ENCODE measurements at regions not wholly inside any gene's neighbourhood (a gene's known extent, or its start where the extent isn't known, plus 50 kb on each side); places are given as distances from the start of the nearest gene placed in this dataset.
"Not testable (repeated sequence)": the region's sequence is repeated elsewhere in the genome, so short reads cannot be mapped to it uniquely, and the experiment has no call there.

DNA sequence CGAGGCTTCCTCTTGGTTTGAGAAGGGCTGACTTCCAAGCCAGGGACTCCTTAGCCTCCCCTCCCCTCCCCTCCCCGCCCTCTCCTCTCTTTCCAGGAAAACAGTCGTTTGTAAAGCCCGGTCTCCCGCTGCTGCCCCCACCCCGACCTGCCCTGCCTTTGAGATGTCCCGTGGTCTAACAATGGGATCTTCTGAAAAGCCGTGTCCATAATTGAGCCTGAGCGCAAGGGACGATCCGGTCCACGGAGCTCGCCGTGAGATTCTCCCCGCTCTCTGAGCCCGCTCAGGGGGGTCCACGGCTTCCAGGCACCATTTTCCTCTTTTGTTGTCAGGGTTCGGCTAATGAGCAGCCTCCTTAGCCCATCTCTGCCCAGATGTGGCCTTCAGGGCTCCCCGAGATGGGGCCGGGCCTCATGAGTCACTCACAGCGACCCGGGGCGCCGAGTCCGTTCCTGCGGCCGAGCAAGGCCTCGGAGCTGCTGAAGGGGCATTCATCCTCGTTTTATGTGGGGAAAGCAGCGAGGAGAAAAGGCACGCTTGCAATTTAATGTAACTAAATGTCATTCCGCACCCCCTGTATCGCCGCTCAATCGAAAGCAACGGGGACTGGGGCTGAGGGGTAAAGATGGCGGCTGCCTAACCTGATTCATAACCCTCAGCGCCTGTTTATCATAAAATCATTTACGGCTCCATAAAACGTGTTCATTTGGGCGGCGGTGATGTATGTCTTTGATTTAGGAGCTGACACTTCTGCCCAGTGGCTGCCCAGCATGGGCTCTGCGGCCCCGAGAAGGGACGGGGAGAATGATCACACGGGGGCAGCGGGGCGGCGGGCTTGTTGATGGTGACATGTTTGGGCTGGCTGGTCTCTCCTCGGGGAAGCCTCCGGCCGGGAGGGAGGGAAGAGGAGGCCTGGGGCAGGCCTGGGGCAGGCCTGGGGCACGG lies 232.6 kb upstream of the C1orf174 start:
- no peak overlapping the region for H3K9ac ChIP-seq (ENCODE audit: low read length)
- H3K27me3 ChIP-seq (ENCODE audit: control insufficient read depth, insufficient read depth, low read length) = no peaks in the 10 kb centered on the region; the same call in 1 of the 2 replicates
- peaks cover 6% of the 10 kb centered on the region; the same call in 1 of the 2 replicates for H3K9me3 ChIP-seq (ENCODE audit: control insufficient read depth, insufficient read depth, low read depth, low read length)
- H3K4me3 ChIP-seq (ENCODE audit: low read depth, low read length) = peak overlapping the region; percentile 37; the same call in 1 of the 2 replicates
- peaks cover 3% of the 10 kb centered on the region; the same call in 1 of the 2 replicates for H3K4me1 ChIP-seq (ENCODE audit: control insufficient read depth, insufficient read depth, low read length)
- no peak overlapping the region for H3K27ac ChIP-seq (ENCODE audit: low read depth, low read length)
- no peaks in the 10 kb centered on the region for H3K36me3 ChIP-seq (ENCODE audit: control insufficient read depth, insufficient read depth, low read length)

DNA sequence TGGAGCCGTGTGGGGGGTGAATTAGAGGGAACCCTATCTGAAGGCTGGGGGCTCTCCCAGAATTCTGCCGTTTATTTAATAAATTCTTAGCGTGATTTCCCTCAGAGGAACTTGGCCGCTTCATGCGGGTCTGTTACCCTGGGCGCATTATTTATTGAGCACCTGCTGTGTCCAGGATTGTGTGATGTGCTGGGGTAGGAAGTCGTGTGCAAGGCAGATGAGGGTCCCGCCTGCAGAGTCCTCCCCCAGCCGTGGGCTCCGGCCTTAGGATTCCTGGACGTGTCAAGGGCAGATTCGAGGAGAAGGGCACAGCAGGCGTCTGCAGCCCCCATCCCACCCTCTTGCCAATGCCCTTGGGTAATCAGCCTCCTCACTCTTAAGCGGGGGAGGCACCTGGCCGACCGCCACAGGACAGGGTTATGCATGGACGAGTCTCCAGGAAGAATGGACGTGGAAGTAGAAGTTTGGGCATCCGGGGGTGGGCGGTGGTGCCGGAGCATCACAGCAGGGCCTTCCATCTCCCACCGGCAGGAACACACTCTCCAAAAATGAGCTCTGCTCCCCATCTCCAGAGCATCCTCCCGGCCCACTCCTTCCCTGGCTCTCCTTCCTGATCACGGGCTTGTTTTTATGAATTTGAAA lies 233.3 kb upstream of the C1orf174 start:
- Histone ChIP-seq H3K9ac (ENCODE audit: low read length) (no peak overlapping the region), H3K27ac (ENCODE audit: low read depth, low read length) (no peak overlapping the region), H3K9me3 (ENCODE audit: control insufficient read depth, insufficient read depth, low read depth, low read length) (peaks cover 6% of the 10 kb centered on the region; the same call in 1 of the 2 replicates), H3K36me3 (ENCODE audit: control insufficient read depth, insufficient read depth, low read length) (no peaks in the 10 kb centered on the region), H3K4me1 (ENCODE audit: control insufficient read depth, insufficient read depth, low read length) (peaks cover 6% of the 10 kb centered on the region; the same call in 1 of the 2 replicates), H3K27me3 (ENCODE audit: control insufficient read depth, insufficient read depth, low read length) (no peaks in the 10 kb centered on the region; the same call in 1 of the 2 replicates), H3K4me3 (ENCODE audit: low read depth, low read length) (no peak overlapping the region)

DNA sequence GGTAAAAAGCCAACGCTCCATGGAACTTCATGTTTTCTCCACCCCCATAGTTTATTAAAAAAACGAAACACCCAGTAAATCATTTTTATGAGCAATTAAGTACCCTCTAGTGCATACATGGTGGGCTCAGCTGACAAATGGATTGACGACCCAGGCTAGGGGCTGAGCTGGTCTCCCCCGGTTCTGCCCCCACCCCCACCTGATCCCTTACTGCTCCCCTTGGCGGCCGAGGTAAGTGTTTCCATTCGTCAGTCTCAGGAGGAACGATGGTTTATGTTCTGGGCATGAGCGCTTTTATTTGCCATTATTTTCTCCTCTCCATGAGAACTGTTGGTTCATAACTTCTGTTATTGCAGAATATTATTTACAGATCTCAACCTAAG lies 233.9 kb upstream of the C1orf174 start:
- Histone ChIP-seq H3K36me3 (ENCODE audit: control insufficient read depth, insufficient read depth, low read length) (no peaks in the 10 kb centered on the region), H3K9me3 (ENCODE audit: control insufficient read depth, insufficient read depth, low read depth, low read length) (peaks cover 6% of the 10 kb centered on the region; the same call in 1 of the 2 replicates), H3K27me3 (ENCODE audit: control insufficient read depth, insufficient read depth, low read length) (no peaks in the 10 kb centered on the region; the same call in 1 of the 2 replicates), H3K9ac (ENCODE audit: low read length) (no peak overlapping the region), H3K27ac (ENCODE audit: low read depth, low read length) (no peak overlapping the region), H3K4me1 (ENCODE audit: control insufficient read depth, insufficient read depth, low read length) (peaks cover 6% of the 10 kb centered on the region; the same call in 1 of the 2 replicates), H3K4me3 (ENCODE audit: low read depth, low read length) (no peak overlapping the region)

DNA sequence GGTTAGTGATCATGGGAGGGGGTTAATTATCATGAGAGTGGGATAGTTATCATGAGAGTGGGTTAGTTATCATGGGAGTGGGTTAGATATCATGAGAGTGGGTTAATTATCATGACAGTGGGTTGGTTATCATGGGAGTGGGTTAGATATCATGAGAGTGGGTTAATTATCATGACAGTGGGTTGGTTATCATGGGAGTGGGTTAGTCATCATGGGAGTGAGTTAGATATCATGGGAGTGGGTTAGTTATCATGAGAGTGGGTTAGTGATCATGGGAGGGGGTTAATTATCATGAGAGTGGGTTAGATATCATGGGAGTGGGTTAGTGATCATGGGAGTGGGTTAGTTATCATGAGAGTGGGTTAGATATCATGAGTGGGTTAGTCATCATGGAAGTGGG lies 235.8 kb upstream of the C1orf174 start:
- not testable (repeated sequence) for H3K4me1 ChIP-seq (ENCODE audit: control insufficient read depth, insufficient read depth, low read length); H3K9ac ChIP-seq (ENCODE audit: low read length); H3K4me3 ChIP-seq (ENCODE audit: low read depth, low read length); H3K27me3 ChIP-seq (ENCODE audit: control insufficient read depth, insufficient read depth, low read length); H3K27ac ChIP-seq (ENCODE audit: low read depth, low read length); H3K36me3 ChIP-seq (ENCODE audit: control insufficient read depth, insufficient read depth, low read length); H3K9me3 ChIP-seq (ENCODE audit: control insufficient read depth, insufficient read depth, low read depth, low read length)

DNA sequence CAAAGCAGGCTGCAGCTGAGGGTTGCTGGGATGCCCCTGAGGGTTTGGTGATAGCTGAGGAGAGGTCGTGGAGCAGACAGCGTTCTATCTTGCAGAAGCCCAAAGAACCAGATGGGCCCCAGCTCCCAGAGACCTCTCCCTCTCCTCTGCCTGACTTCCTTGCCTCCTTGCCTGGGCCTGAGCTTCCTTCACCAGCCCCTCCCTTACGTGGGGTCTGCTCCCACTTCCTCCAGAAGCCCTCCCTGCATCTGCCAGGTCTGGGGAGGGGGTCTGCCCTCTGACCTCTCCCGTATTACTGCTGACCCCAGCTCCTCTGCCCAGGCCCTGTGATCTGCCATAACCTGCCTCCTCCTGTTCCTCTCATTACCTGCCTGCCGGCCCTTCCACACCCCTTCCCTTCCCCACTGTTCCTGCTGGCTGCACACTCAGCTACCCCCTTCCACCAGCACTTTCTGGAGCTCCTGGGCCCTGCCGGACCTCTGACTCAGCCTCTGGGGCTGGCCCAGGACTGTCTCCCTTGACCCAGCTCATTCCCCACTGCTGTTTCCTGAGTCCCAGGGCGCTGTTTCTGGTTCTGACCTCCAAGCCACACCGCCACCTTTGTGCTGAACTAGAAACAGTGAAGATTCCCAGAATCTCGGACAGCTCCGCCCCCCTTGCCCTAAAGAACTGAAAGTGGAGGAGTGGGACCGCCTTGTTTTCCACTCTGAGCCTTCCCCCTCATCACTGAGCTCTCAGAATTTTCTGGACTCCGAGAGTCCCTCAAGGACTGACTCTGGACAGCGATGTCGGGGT lies 237.7 kb upstream of the C1orf174 start:
- Histone ChIP-seq H3K27ac (ENCODE audit: low read depth, low read length) (no peak overlapping the region), H3K27me3 (ENCODE audit: control insufficient read depth, insufficient read depth, low read length) (no peaks in the 10 kb centered on the region), H3K9me3 (ENCODE audit: control insufficient read depth, insufficient read depth, low read depth, low read length) (peaks cover 6% of the 10 kb centered on the region; the same call in 1 of the 2 replicates), H3K4me1 (ENCODE audit: control insufficient read depth, insufficient read depth, low read length) (peaks cover 6% of the 10 kb centered on the region; the same call in 1 of the 2 replicates), H3K36me3 (ENCODE audit: control insufficient read depth, insufficient read depth, low read length) (no peaks in the 10 kb centered on the region), H3K9ac (ENCODE audit: low read length) (no peak overlapping the region), H3K4me3 (ENCODE audit: low read depth, low read length) (no peak overlapping the region)

DNA sequence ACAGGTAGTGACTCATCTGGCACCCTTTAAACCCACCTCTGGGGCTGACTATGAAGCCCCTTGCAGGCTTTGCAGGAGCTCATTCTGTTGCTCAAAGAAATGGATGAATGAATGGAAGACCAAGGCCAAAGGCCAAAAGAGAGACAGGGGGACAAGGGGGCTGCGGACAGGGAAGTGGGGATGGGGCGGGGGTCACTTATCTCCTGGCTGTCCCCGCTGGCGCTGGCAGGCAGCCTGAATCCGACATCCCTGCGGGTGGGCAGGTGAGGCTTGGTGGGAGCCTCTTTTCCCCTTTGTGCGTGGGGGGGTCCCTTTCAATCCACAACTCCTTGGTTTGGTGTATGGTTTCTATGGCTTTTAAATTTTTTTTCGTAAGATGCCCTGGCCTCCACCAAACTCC lies 239.6 kb upstream of the C1orf174 start:
- Histone ChIP-seq H3K4me1 (ENCODE audit: control insufficient read depth, insufficient read depth, low read length) (peaks cover 6% of the 10 kb centered on the region; the same call in 1 of the 2 replicates), H3K27ac (ENCODE audit: low read depth, low read length) (no peak overlapping the region), H3K27me3 (ENCODE audit: control insufficient read depth, insufficient read depth, low read length) (no peaks in the 10 kb centered on the region), H3K4me3 (ENCODE audit: low read depth, low read length) (no peak overlapping the region), H3K9me3 (ENCODE audit: control insufficient read depth, insufficient read depth, low read depth, low read length) (peaks cover 11% of the 10 kb centered on the region; the same call in 1 of the 2 replicates), H3K36me3 (ENCODE audit: control insufficient read depth, insufficient read depth, low read length) (no peaks in the 10 kb centered on the region), H3K9ac (ENCODE audit: low read length) (no peak overlapping the region)

DNA sequence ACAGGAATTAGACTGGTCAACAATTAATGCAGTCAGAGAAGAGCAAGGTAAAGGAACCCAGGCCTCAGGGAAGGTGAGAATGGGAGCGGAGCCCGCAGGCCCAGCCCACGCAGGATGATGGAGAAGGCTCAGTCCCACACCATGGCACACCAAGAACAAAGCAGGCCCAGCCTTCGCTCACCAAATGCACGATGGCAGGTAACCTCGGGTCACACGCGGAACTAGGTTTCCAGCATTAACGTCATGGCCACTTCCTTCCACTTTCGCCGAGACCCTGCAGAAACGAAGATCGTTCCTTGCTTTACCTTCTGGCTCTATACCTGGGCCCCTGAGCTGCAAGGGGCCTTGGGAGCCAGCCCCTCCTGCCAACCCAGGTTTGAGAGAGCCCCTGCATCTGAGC lies 240.2 kb upstream of the C1orf174 start:
- Histone ChIP-seq H3K9me3 (ENCODE audit: control insufficient read depth, insufficient read depth, low read depth, low read length) (peaks cover 12% of the 10 kb centered on the region; the same call in 1 of the 2 replicates), H3K27ac (ENCODE audit: low read depth, low read length) (no peak overlapping the region), H3K36me3 (ENCODE audit: control insufficient read depth, insufficient read depth, low read length) (no peaks in the 10 kb centered on the region), H3K27me3 (ENCODE audit: control insufficient read depth, insufficient read depth, low read length) (no peaks in the 10 kb centered on the region), H3K4me1 (ENCODE audit: control insufficient read depth, insufficient read depth, low read length) (peaks cover 6% of the 10 kb centered on the region; the same call in 1 of the 2 replicates), H3K4me3 (ENCODE audit: low read depth, low read length) (no peak overlapping the region), H3K9ac (ENCODE audit: low read length) (no peak overlapping the region)

DNA sequence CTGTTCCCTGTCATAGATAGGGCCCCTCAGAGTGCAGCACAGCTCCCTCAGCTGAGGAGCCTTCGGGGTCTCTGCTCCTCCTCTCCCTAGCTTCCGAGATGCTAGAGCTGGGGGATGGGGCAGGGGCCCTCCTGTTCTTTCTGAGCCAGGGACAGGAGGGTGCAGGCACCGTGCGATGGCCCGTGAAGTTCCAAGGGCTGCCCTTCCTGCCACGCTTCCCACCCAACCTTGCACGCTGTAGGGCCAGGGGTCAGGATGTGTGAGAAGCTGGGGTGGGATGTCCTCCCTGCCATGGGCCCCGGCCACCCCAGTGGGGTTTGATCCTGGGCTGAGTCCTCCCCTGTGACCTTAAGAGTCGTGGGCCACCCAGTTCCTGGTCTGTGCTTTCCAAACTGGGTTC lies 240.7 kb upstream of the C1orf174 start:
- Histone ChIP-seq H3K4me1 (ENCODE audit: control insufficient read depth, insufficient read depth, low read length) (peaks cover 6% of the 10 kb centered on the region; the same call in 1 of the 2 replicates), H3K36me3 (ENCODE audit: control insufficient read depth, insufficient read depth, low read length) (no peaks in the 10 kb centered on the region), H3K9me3 (ENCODE audit: control insufficient read depth, insufficient read depth, low read depth, low read length) (peaks cover 9% of the 10 kb centered on the region; the same call in 1 of the 2 replicates), H3K4me3 (ENCODE audit: low read depth, low read length) (no peak overlapping the region), H3K27ac (ENCODE audit: low read depth, low read length) (no peak overlapping the region), H3K9ac (ENCODE audit: low read length) (no peak overlapping the region), H3K27me3 (ENCODE audit: control insufficient read depth, insufficient read depth, low read length) (no peaks in the 10 kb centered on the region)

DNA sequence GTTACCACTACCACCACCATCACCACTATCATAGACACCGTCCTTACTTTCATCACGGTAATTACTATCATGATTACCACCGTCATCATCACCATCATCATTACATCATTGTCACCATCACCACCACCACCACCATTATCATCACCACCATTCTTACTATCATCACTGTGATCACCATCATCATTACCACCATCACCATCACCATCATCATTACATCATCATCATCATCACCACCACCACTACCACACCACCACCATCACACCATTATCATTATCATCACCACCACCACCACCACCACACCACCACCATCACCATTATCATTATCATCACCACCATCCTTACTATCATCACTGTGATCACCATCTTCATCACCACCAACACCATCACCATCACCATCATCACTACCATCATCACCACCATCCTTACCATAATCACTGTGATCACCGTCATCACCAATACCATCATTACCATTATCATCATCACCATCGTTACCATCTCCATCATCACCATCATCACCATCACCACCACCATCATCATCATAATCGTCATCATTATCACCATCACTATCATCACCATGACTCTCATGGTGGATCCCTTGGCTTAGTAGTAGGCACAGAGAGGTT lies 244.4 kb upstream of the C1orf174 start:
- H3K9ac ChIP-seq (ENCODE audit: low read length) = no peak overlapping the region
- H3K27ac ChIP-seq (ENCODE audit: low read depth, low read length) = no peak overlapping the region
- no peak overlapping the region for H3K4me3 ChIP-seq (ENCODE audit: low read depth, low read length)
- peaks cover 6% of the 10 kb centered on the region; the same call in 1 of the 2 replicates for H3K9me3 ChIP-seq (ENCODE audit: control insufficient read depth, insufficient read depth, low read depth, low read length)
- H3K36me3 ChIP-seq (ENCODE audit: control insufficient read depth, insufficient read depth, low read length) = no peaks in the 10 kb centered on the region
- no peaks in the 10 kb centered on the region for H3K27me3 ChIP-seq (ENCODE audit: control insufficient read depth, insufficient read depth, low read length)
- H3K4me1 ChIP-seq (ENCODE audit: control insufficient read depth, insufficient read depth, low read length) = no peaks in the 10 kb centered on the region

DNA sequence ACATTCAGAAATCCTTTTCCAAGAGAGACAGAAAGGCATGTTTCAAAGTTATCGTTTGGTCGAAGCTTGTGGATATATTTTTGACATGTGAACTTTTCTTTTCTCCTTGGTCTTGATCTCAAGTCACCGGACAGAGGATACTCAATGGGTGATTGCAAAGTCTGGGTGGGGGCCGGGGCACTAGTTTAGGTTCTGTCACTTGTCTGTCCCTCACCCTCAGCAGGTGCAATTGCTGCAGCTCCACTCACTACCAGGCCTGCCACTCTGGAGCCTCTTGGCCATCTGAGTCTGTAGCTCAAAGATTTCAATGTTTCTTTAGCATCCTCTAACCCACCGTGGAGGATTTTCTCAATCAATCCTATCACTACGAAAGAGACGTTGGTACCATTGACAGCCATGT lies 246.0 kb upstream of the C1orf174 start:
- Histone ChIP-seq H3K36me3 (ENCODE audit: control insufficient read depth, insufficient read depth, low read length) (no peaks in the 10 kb centered on the region), H3K27ac (ENCODE audit: low read depth, low read length) (no peak overlapping the region), H3K4me3 (ENCODE audit: low read depth, low read length) (no peak overlapping the region), H3K4me1 (ENCODE audit: control insufficient read depth, insufficient read depth, low read length) (no peaks in the 10 kb centered on the region), H3K9ac (ENCODE audit: low read length) (no peak overlapping the region), H3K9me3 (ENCODE audit: control insufficient read depth, insufficient read depth, low read depth, low read length) (peaks cover 6% of the 10 kb centered on the region; the same call in 1 of the 2 replicates), H3K27me3 (ENCODE audit: control insufficient read depth, insufficient read depth, low read length) (no peaks in the 10 kb centered on the region)

Data from HUES6 (cell line).